HG03108 (cell line): ENCODE measurements at regions not wholly inside any gene's neighbourhood (a gene's known extent, or its start where the extent isn't known, plus 50 kb on each side); places are given as distances from the start of the nearest gene placed in this dataset.

Source experiments
- ATAC-seq: cut with Tn5 transposase; IDR thresholded peaks from one replicate; pipeline ENCODE4 v1.9.1; 2021; ENCODE audit warnings: moderate library complexity; ENCODE audit not compliant: unreplicated experiment

- no peak for ATAC-seq
Observed at GRCh38 chr15:47573673-47574072, 143.6 kb upstream of the SEMA6D start.

- ATAC-seq: no peak
Observed at GRCh38 chr15:47577000-47577399, 140.3 kb upstream of the SEMA6D start.

- ATAC-seq: no peak
Observed at GRCh38 chr15:47577461-47577860, 139.8 kb upstream of the SEMA6D start.

- no peak for ATAC-seq
Observed at GRCh38 chr15:47582233-47582632, 135.1 kb upstream of the SEMA6D start.

- ATAC-seq: no peak
Observed at GRCh38 chr15:47584316-47584715, 133.0 kb upstream of the SEMA6D start.

GRCh38 chr15:47586653-47587224 lies 130.6 kb upstream of the SEMA6D start:
- no peak for ATAC-seq

- ATAC-seq: no peak
Observed at GRCh38 chr15:47587940-47588802, 129.1 kb upstream of the SEMA6D start.

- ATAC-seq: no peak
Observed at GRCh38 chr15:47588958-47589357, 128.3 kb upstream of the SEMA6D start.

- ATAC-seq: no peak
Observed at GRCh38 chr15:47598996-47599395, 118.3 kb upstream of the SEMA6D start.

GRCh38 chr15:47599806-47600205 lies 117.5 kb upstream of the SEMA6D start:
- ATAC-seq: no peak

GRCh38 chr15:47602121-47602520 lies 115.2 kb upstream of the SEMA6D start:
- no peak for ATAC-seq

- ATAC-seq: no peak
Observed at GRCh38 chr15:47603026-47603425, 114.3 kb upstream of the SEMA6D start.

GRCh38 chr15:47607695-47608094 lies 109.6 kb upstream of the SEMA6D start:
- ATAC-seq: no peak

- ATAC-seq: no peak
Observed at GRCh38 chr15:47609693-47610092, 107.6 kb upstream of the SEMA6D start.

- no peak for ATAC-seq
Observed at GRCh38 chr15:47610736-47611135, 106.6 kb upstream of the SEMA6D start.

- ATAC-seq: no peak
Observed at GRCh38 chr15:47614360-47615011, 102.8 kb upstream of the SEMA6D start.

GRCh38 chr15:47616876-47617275 lies 100.4 kb upstream of the SEMA6D start:
- no peak for ATAC-seq

GRCh38 chr15:47618241-47618640 lies 99.1 kb upstream of the SEMA6D start:
- no peak for ATAC-seq

GRCh38 chr15:47620960-47621681 lies 96.2 kb upstream of the SEMA6D start:
- ATAC-seq: no peak

GRCh38 chr15:47622055-47622454 lies 95.2 kb upstream of the SEMA6D start:
- ATAC-seq: no peak

- ATAC-seq: no peak
Observed at GRCh38 chr15:47624503-47624902, 92.8 kb upstream of the SEMA6D start.
